ENCODE measurements at regions not wholly inside any gene's neighbourhood (a gene's known extent, or its start where the extent isn't known, plus 50 kb on each side); places are given as distances from the start of the nearest gene placed in this dataset.

DNA sequence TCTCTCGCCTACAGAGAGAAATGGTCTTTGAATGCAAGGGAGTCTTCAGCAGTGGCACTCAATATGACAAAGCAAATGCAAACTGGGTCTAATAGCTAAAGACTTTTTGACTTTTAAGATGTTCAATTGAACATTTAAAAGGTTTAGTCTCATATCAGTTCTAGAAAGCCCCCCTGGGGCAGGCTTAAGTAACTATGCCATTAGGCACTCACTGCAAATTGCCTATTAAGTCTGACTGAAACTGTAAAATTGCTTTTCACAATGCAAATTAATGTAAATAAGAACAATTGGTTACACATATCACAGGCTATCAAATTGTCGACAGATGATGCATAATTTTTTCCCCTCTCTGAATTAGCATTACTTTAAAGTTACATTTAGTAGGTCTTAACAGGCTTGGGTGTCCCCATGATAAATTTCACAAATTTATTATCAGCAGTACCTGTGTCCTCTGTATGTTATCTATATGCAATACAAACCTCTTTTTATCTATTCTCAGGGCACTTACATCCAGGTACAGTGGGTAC lies 329.1 kb downstream of the LRRIQ3 start:
- no peak for TF ChIP-seq POLR2A (IDR thresholded peaks at IDR 0.05; ENCODE audit: low read depth, low read length)
- no peak for TF ChIP-seq TAF1 (IDR thresholded peaks at IDR 0.05; ENCODE audit: low read depth, low read length)
- TF ChIP-seq POLR2AphosphoS5 (IDR thresholded peaks at IDR 0.05; ENCODE audit: low read depth, low read length) = no peak
- TF ChIP-seq POU2F2 (IDR thresholded peaks at IDR 0.05; ENCODE audit: low read depth, low read length) = no peak
